ENCODE measurements at regions not wholly inside any gene's neighbourhood (a gene's known extent, or its start where the extent isn't known, plus 50 kb on each side); places are given as distances from the start of the nearest gene placed in this dataset.

GRCh38 chr21:35635994-35636393 lies 424.3 kb downstream of the SETD4 start:
- no peak overlapping the region for H3K27ac ChIP-seq (ENCODE audit: low read length)

GRCh38 chr21:35635261-35635660 lies 425.1 kb downstream of the SETD4 start:
- Histone ChIP-seq H3K4me1 (ENCODE audit: control insufficient read depth, insufficient read depth, low read length) (no peaks in the 10 kb centered on the region), H3K4me3 (ENCODE audit: low read depth in 2 of 2, low read length in 2 of 2) (no peak overlapping the region), H3K9me3 (ENCODE audit: control insufficient read depth, insufficient read depth, low read depth, low read length) (no peaks in the 10 kb centered on the region), H3K36me3 (ENCODE audit: control insufficient read depth, insufficient read depth, low read length) (no peaks in the 10 kb centered on the region), H3K27me3 (ENCODE audit: control insufficient read depth, insufficient read depth, low read length) (no peaks in the 10 kb centered on the region; the same call in 1 of the 2 replicates), H3K27ac (ENCODE audit: low read length) (no peak overlapping the region)
- ATAC-seq = no peak
- CTCF ChIA-PET = no interaction called here
- in situ Hi-C loops (cut with HindIII; ENCODE audit: low pct_unique_long_range_greater_than_20kb, low sequenced_read_pairs) = no loop called here
- intact Hi-C loops (cut with micrococcal nuclease; ENCODE audit: unreplicated experiment) = no loop called here
- no peak for DNase-seq (ENCODE audit: low read depth, low spot score)
- BruUV-seq (replicated peaks) = no TSS peak
- POLR2A ChIA-PET = no interaction called here
- TF ChIP-seq POLR2AphosphoS5 (IDR thresholded peaks at IDR 0.05; ENCODE audit: low read depth, low read length) = no peak
- no peak for TF ChIP-seq TCF7L2 (IDR thresholded peaks at IDR 0.05; ENCODE audit: low read depth, low read length)
- no peak for TF ChIP-seq CTCF (IDR thresholded peaks at IDR 0.05)
- TF ChIP-seq SIN3A (IDR thresholded peaks at IDR 0.05; ENCODE audit: borderline replicate concordance, insufficient read depth, low read depth, low read length) = no peak
- TF ChIP-seq REST (IDR thresholded peaks at IDR 0.05; ENCODE audit: insufficient read depth in 1 of 2, low read depth in 2 of 2, low read length in 1 of 2) = no peak

More at GRCh38 chr21:35635994-35636393, 424.3 kb downstream of the SETD4 start:
- TF ChIP-seq TCF7L2 (IDR thresholded peaks at IDR 0.05; ENCODE audit: low read depth, low read length) (no peak), REST (IDR thresholded peaks at IDR 0.05; ENCODE audit: insufficient read depth in 1 of 2, low read depth in 2 of 2, low read length in 1 of 2) (no peak), SIN3A (IDR thresholded peaks at IDR 0.05; ENCODE audit: borderline replicate concordance, insufficient read depth, low read depth, low read length) (no peak), POLR2AphosphoS5 (IDR thresholded peaks at IDR 0.05; ENCODE audit: low read depth, low read length) (no peak)
- Histone ChIP-seq H3K36me3 (ENCODE audit: control insufficient read depth, insufficient read depth, low read length) (no peaks in the 10 kb centered on the region), H3K9me3 (ENCODE audit: control insufficient read depth, insufficient read depth, low read depth, low read length) (no peaks in the 10 kb centered on the region), H3K4me1 (ENCODE audit: control insufficient read depth, insufficient read depth, low read length) (no peaks in the 10 kb centered on the region), H3K27me3 (ENCODE audit: control insufficient read depth, insufficient read depth, low read length) (no peaks in the 10 kb centered on the region; the same call in 1 of the 2 replicates), H3K4me3 (ENCODE audit: low read depth in 2 of 2, low read length in 2 of 2) (no peak overlapping the region)
- intact Hi-C loops (cut with micrococcal nuclease; ENCODE audit: unreplicated experiment) (no loop called here), in situ Hi-C loops (cut with HindIII; ENCODE audit: low pct_unique_long_range_greater_than_20kb, low sequenced_read_pairs) (no loop called here)
- CTCF ChIA-PET = no interaction called here
- POLR2A ChIA-PET = no interaction called here
- no peak for ATAC-seq
- no TSS peak for BruUV-seq (replicated peaks)
- no peak for DNase-seq (ENCODE audit: low read depth, low spot score)
